Transverse colon (tissue), 4 donors: ENCODE measurements at regions not wholly inside any gene's neighbourhood (a gene's known extent, or its start where the extent isn't known, plus 50 kb on each side); places are given as distances from the start of the nearest gene placed in this dataset.

ENCODE experiments used
- DNase-seq: peaks from one replicate; pipeline ENCODE4 v3.0.0-alpha.2; 2019
- H3K27ac ChIP-seq, 4 donors: fragments of 200-600 bp; sonication (generic); 2 replicates each; pipeline ENCODE4 v1.5.1; 2016 to 2018; ENCODE audit warnings: inconsistent platforms in 4 of 4
- H3K27me3 ChIP-seq: fragments of 200-600 bp; sonication (generic); 2 replicates; pipeline ENCODE4 v1.5.1; 2017; ENCODE audit warnings: inconsistent platforms
- H3K36me3 ChIP-seq, 4 donors: fragments of 200-600 bp; sonication (generic); 2 replicates each; pipeline ENCODE4 v1.5.1; 2017 to 2019; ENCODE audit warnings: inconsistent platforms in 4 of 4
- H3K4me1 ChIP-seq, 4 donors: fragments of 200-600 bp; sonication (generic); 2 replicates each; pipeline ENCODE4 v1.5.1; 2017 to 2020; ENCODE audit warnings: inconsistent platforms in 4 of 4
- H3K4me3 ChIP-seq, 4 donors: fragments of 200-600 bp; sonication (generic); 1 replicate in 1 of 4; 2 replicates in 3 of 4; pipeline versions ENCODE4 v1.5.1 to v1.6.1; 2017 to 2019; ENCODE audit warnings: inconsistent platforms in 4 of 4
- H3K9me3 ChIP-seq, 2 donors: fragments of 200-600 bp; sonication (generic); 2 replicates each; pipeline ENCODE4 v1.5.1; 2017 to 2019; ENCODE audit warnings: inconsistent platforms in 2 of 2
- CTCF ChIP-seq, 5 experiments: fragments of 200-600 bp in 3 of 5; fragments of 450-650 bp in 2 of 5; sonication (generic) in 3 of 5; IDR thresholded peaks; 1 replicate in 2 of 5; 2 replicates in 3 of 5; pipeline ENCODE4 v1.5.1; 2016 to 2017; ENCODE audit warnings: antibody characterized with exemption in 5 of 5, inconsistent platforms in 3 of 5, mild to moderate bottlenecking in 2 of 5, moderate library complexity in 1 of 5
- EP300 ChIP-seq: sonication (generic); formaldehyde crosslinking; IDR thresholded peaks from one replicate; pipeline ENCODE4 v1.6.1; 2017; ENCODE audit warnings: antibody characterized with exemption, low read depth
- POLR2A ChIP-seq: fragments of 450-650 bp; IDR thresholded peaks from one replicate; pipeline ENCODE4 v1.6.1; 2016; ENCODE audit warnings: antibody characterized with exemption, mild to moderate bottlenecking, moderate library complexity
- POLR2AphosphoS5 ChIP-seq, 3 donors: sonication (generic); formaldehyde crosslinking; IDR thresholded peaks; one replicate each; pipeline ENCODE4 v1.6.1; 2016; ENCODE audit warnings: antibody characterized with exemption in 3 of 3
- WGBS, 2 donors: methylation state at CpG; one replicate each; pipeline ENCODE4 v1.1.5; 2018; ENCODE audit warnings: low coverage in 1 of 2; 5-methylcytosine and 5-hydroxymethylcytosine counted together
- in situ Hi-C, 4 donors: fragments of 200-750 bp; cut with MboI; loops; one replicate each; pipeline versions ENCODE4 v1.15.0 to v1.15.1; 2017; ENCODE audit warnings: low sequenced_read_pairs in 3 of 4, low pct_ligation_motif_present in 1 of 4, low pct_unique_long_range_greater_than_20kb in 1 of 4
- intact Hi-C: fragments of 100-400 bp; cut with DNase I; formaldehyde crosslinking; loops from one replicate; pipeline ENCODE4 v1.15.1; 2023; ENCODE audit warnings: low total_unique reads

DNA sequence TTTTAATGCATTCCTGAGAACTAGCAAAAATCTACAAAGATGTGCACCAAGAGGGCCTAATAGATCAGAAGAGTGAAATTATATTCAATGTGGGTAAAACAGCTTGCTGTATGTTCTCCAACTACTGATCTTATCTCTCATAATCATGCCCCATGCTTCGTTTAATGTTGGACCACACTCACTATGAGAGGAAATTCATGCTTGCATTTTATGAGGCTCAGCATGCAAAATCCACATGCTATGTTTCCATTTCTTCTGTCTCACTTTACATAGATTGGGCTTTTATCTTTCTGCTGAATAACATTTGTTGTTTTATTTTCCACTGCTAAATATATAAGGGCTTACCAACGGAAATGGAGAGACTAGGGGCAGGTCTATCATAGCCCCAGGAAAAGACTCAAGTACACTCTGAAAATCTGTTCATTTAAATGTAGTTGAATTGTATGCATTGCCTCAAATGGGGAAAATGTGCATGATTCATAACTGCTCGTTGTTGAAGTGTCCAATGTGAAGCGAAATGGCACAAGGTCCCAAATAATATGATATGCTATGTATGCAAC is 474.2 kb downstream of the EFNA5 start:
- in situ Hi-C loops (no loop called here), intact Hi-C loops (no loop called here)
- Histone ChIP-seq H3K4me1 (no peaks in the 10 kb centered on the region), H3K9me3 (no peaks in the 10 kb centered on the region), H3K36me3 (no peaks in the 10 kb centered on the region), H3K27ac (no peak overlapping the region), H3K4me3 (no peak overlapping the region), H3K27me3 (no peaks in the 10 kb centered on the region)
- WGBS, 2 donors, result 79 to 82% methylated on average over 4 of the region's 4 CpGs
- TF ChIP-seq POLR2A, result no peak
- no peak for TF ChIP-seq EP300
- no peak for TF ChIP-seq CTCF (IDR thresholded peaks at IDR 0.05)
- no peak for TF ChIP-seq POLR2AphosphoS5 (IDR thresholded peaks at IDR 0.05)
- DNase-seq, result no peak

DNA sequence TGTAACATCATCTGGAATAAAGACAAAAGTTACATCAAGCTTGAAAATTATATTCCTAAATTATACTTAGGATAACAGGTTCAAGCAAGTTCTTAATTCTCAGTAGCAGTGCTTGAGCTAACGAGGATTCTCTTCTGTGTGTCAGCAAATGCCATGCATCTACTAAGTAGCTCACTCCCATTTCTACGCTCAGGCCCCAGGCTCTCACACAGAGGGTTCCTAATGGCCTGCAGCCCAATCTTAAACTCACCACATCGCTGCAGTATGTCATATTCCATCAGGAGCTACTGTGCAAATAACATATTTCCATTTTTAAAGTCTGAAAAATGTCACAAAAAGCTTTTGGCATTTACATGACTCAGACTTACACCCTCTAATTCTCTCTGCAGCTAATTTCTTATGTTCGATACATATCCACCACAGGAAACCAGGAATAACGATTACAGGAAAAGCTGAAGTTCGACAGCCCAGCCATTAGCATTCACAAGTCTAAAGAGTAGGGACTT is 474.8 kb downstream of the EFNA5 start:
- TF ChIP-seq POLR2AphosphoS5 (IDR thresholded peaks at IDR 0.05), result no peak
- TF ChIP-seq CTCF (IDR thresholded peaks at IDR 0.05), result no peak
- TF ChIP-seq POLR2A, result no peak
- no peak for TF ChIP-seq EP300
- DNase-seq, result no peak
- Histone ChIP-seq H3K9me3 (no peaks in the 10 kb centered on the region), H3K27ac (no peak overlapping the region), H3K4me1 (no peaks in the 10 kb centered on the region), H3K4me3 (no peak overlapping the region), H3K27me3 (no peaks in the 10 kb centered on the region), H3K36me3 (no peaks in the 10 kb centered on the region)
- 82% methylated on average over 6 of the region's 6 CpGs for WGBS, 2 donors
- intact Hi-C loops, result no loop called here
- in situ Hi-C loops, result no loop called here

- WGBS, 2 donors, result 62 to 73% methylated on average over 1 of the region's 1 CpG
- intact Hi-C loops, result no loop called here
These were observed 485.9 kb downstream of the EFNA5 start for GRCh38 chr5:107184871-107185270.

DNA sequence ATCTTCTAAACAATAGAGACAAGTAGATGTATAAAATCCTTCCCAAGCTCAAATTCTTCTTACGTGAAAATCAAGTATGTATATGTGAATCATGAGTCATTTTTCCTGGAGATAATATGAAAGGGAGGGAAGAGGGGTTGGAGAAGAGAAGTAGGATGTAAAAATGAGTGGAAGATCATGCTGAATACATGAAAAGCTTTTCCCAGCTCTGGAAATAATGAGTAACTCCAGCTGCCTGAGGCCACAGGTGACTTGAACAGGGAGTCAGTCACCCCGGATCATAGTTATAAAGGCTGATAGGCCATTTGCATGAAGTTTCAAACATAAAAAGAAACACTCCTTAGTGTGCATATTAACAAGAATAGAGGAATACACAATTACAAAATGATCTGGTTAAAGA is 486.7 kb downstream of the EFNA5 start:
- in situ Hi-C loops, result no loop called here
- no peaks in the 10 kb centered on the region for H3K4me1 ChIP-seq
- DNase-seq, result no peak
- no peak for TF ChIP-seq POLR2A
- TF ChIP-seq POLR2AphosphoS5 (IDR thresholded peaks at IDR 0.05), result no peak
- no peak overlapping the region for H3K4me3 ChIP-seq
- intact Hi-C loops, result no loop called here
- H3K27me3 ChIP-seq, result no peaks in the 10 kb centered on the region
- H3K36me3 ChIP-seq, result no peaks in the 10 kb centered on the region
- WGBS, 2 donors, result 77 to 82% methylated on average over 1 to 2 of the region's 2 CpGs
- no peaks in the 10 kb centered on the region for H3K9me3 ChIP-seq
- no peak overlapping the region for H3K27ac ChIP-seq

More at GRCh38 chr5:107184871-107185270, 485.9 kb downstream of the EFNA5 start:
- Histone ChIP-seq H3K4me3 (no peak overlapping the region), H3K9me3 (no peaks in the 10 kb centered on the region), H3K36me3 (no peaks in the 10 kb centered on the region), H3K27ac (no peak overlapping the region), H3K4me1 (no peaks in the 10 kb centered on the region), H3K27me3 (no peaks in the 10 kb centered on the region)
- in situ Hi-C loops, result no loop called here
- no peak for DNase-seq
- TF ChIP-seq EP300, result no peak
- TF ChIP-seq CTCF (IDR thresholded peaks at IDR 0.05), result no peak
- no peak for TF ChIP-seq POLR2AphosphoS5 (IDR thresholded peaks at IDR 0.05)
- no peak for TF ChIP-seq POLR2A

- Histone ChIP-seq H3K36me3 (no peaks in the 10 kb centered on the region), H3K27ac (no peak overlapping the region), H3K4me1 (no peaks in the 10 kb centered on the region), H3K27me3 (no peaks in the 10 kb centered on the region), H3K4me3 (no peak overlapping the region), H3K9me3 (peaks cover 0 to 10% of the 10 kb centered on the region in 2 donors)
- no peak for DNase-seq
- WGBS, 2 donors, result 78 to 93% methylated on average over 3 of the region's 3 CpGs
- in situ Hi-C loops (no loop called here), intact Hi-C loops (no loop called here)
- TF ChIP-seq POLR2A (no peak), CTCF (IDR thresholded peaks at IDR 0.05) (no peak), EP300 (no peak), POLR2AphosphoS5 (IDR thresholded peaks at IDR 0.05) (no peak)
These were observed 500.1 kb downstream of the EFNA5 start for GRCh38 chr5:107170620-107171019.
